ENCODE measurements at regions not wholly inside any gene's neighbourhood (a gene's known extent, or its start where the extent isn't known, plus 50 kb on each side); places are given as distances from the start of the nearest gene placed in this dataset.

DNA sequence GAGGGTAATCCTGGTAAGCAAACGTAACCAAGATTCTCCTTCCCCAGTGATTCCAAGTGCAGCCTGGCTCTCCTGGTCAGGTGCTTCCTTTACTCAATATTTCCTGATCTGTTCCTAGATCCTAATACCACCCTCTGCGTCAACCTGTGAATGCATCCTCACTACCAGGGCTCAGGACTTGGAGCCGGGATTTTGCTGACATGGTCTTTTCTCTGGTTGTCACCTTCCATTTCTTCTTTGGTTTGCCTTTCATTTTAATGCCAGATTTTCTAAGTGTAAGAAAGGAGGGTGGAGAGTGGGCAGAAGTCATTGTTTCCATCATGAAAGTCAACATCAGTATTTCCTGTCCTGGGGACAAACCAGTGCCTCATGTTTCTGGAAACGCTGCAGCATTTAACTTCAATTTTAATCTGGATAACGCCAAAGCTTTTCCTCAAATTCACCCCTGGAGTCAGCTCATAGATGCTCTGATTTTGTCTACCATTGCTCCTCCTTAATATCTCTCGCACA is 210.4 kb upstream of the ZNF32 start:
- TF ChIP-seq RFX5 (IDR thresholded peaks at IDR 0.05; ENCODE audit: borderline replicate concordance, low read depth, low read length): no peak
- no peak for TF ChIP-seq CHD1 (IDR thresholded peaks at IDR 0.05; ENCODE audit: low read depth, low read length)
- no peak for TF ChIP-seq CTCF (IDR thresholded peaks at IDR 0.05; ENCODE audit: control extremely low read depth in 1 of 3, insufficient read depth in 1 of 3, low read depth in 1 of 3, low read length in 3 of 3)
- TF ChIP-seq POLR2AphosphoS5 (IDR thresholded peaks at IDR 0.05; ENCODE audit: low read depth, low read length): no peak
- no peak for TF ChIP-seq ASH2L (IDR thresholded peaks at IDR 0.05; ENCODE audit: low read length)
- no peak for TF ChIP-seq JUND (IDR thresholded peaks at IDR 0.05; ENCODE audit: low read length)
- TF ChIP-seq TAF1 (IDR thresholded peaks at IDR 0.05; ENCODE audit: low read depth, low read length): no peak
- no peak for TF ChIP-seq RBBP5 (IDR thresholded peaks at IDR 0.05; ENCODE audit: borderline replicate concordance, low read depth, low read length)
- TF ChIP-seq MAFK (IDR thresholded peaks at IDR 0.05; ENCODE audit: low read depth, low read length): 0 out of 2 replicates have a peak, but pooled peaks have one; percentile 16
- no peak for TF ChIP-seq POLR2A (IDR thresholded peaks at IDR 0.05; ENCODE audit: control extremely low read depth in 1 of 2, low read depth in 2 of 2, low read length in 2 of 2)
- no peak for TF ChIP-seq SRF (IDR thresholded peaks at IDR 0.05; ENCODE audit: low read depth, low read length)

All from H1 (cell line).